GM12872 (cell line): ENCODE measurements at regions not wholly inside any gene's neighbourhood (a gene's known extent, or its start where the extent isn't known, plus 50 kb on each side); places are given as distances from the start of the nearest gene placed in this dataset.

Experiments used
- TF ChIP-seq, protein P1 (sequence below): IDR thresholded peaks from 3 replicates; pipeline ENCODE4 v1.5.1; 2011; ENCODE audit warnings: low read depth, mild to moderate bottlenecking, low read length, moderate library complexity; ENCODE audit not compliant: insufficient read depth

DNA sequence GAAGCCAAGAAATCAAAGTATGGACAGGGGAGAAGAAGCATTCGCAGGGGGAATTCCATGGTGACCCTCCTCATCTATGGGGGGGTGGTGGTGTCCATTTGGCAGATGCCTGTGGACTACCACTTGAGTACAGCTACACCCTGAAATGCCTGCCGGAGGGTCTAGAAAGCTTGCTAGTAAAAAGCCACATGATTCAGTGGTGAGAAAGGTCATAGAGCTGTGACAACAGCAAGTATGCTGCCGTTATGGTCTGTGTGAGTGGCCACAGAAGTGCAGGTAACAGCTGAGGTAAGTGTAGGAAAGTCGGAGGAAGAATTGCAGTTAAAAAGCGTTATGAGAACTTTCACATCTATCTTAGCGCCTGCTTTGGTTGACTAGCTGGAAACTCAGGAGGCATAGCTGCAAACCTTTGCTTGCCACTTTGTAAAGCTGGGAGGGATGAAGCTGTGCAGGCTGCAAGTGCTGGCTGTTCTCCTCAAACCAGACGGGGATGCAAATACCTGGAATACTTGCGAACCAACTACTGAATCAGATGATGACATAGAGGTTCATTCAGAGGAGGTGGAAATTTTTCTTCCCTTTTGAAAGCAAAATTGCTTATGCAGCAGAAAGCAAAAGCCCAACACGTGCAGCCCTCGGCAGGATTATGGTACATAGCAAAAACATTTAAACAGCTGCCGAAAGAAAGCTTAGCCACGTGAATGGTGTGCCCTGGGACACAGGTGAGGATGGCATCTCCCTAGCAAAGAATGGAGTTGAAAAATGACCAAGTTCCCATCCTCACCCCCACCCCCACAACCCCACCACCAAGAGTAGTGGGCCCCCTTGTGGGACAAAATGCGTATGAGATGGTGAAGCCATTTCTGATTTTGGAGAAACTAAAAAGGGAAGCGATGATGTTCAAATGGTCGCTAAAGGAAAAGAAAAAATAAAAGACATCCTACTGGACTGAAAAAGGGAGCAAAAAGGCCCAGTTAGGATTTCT, 287.0 kb downstream of the RERGL start:
- TF ChIP-seq, protein P1, sequence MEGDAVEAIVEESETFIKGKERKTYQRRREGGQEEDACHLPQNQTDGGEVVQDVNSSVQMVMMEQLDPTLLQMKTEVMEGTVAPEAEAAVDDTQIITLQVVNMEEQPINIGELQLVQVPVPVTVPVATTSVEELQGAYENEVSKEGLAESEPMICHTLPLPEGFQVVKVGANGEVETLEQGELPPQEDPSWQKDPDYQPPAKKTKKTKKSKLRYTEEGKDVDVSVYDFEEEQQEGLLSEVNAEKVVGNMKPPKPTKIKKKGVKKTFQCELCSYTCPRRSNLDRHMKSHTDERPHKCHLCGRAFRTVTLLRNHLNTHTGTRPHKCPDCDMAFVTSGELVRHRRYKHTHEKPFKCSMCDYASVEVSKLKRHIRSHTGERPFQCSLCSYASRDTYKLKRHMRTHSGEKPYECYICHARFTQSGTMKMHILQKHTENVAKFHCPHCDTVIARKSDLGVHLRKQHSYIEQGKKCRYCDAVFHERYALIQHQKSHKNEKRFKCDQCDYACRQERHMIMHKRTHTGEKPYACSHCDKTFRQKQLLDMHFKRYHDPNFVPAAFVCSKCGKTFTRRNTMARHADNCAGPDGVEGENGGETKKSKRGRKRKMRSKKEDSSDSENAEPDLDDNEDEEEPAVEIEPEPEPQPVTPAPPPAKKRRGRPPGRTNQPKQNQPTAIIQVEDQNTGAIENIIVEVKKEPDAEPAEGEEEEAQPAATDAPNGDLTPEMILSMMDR: no peak

DNA sequence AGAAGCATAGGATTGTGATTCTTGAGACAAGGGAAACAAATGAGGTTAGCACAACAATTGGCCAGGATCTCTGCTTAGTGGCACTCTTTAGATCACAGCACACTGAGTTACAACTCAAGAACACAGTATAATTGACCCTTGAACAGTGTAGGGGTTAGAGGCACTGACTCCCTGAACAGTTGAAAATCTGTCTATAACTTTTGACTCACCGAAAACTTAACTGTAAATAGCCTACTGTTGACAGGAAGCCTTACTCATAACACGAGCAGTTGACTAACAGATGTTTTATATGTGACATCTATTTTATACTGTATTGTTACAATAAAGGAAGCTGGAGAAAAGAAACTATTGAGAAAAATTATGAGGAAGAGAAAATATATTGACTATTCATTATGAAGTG, 296.1 kb downstream of the RERGL start:
- TF ChIP-seq, protein P1: no peak

DNA sequence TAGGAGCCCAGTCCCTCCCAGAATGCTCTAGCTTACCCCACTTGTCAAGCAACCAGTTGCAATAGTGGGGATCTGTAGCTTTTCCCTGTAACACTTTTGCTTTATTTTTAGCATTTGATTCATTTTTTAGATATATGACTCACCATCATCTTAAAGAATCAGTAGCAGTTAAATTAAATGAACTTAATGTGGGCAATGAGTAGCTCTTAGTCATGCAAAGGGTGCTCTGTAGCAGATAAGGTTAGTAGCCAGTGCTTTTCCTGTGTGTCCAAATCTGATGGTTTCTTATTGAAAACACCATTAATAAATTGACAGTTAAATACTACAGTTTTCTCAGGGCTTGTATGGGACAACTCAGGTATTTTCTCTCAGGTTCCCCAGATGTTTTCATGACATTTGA, 311.8 kb downstream of the RERGL start:
- TF ChIP-seq, protein P1: no peak

DNA sequence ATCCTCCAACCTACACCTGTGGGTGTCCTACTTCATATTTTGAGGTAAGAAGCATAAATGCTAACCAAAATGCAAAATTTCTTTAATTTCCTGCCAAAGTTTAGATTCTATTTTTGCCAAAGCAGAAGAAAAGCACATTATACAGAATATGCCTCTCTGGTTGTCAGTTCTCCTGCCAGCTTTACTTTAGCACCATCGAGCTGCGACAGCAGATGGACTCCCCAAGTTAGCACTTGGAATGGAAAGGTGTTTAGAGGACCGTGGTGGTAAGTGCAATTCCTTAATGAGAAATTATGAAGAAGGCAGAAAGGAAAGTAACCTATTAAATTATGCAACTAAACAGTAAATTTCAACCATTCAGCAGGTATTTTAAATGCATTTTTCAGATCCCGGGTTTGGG, 326.6 kb downstream of the RERGL start:
- TF ChIP-seq, protein P1: no peak

DNA sequence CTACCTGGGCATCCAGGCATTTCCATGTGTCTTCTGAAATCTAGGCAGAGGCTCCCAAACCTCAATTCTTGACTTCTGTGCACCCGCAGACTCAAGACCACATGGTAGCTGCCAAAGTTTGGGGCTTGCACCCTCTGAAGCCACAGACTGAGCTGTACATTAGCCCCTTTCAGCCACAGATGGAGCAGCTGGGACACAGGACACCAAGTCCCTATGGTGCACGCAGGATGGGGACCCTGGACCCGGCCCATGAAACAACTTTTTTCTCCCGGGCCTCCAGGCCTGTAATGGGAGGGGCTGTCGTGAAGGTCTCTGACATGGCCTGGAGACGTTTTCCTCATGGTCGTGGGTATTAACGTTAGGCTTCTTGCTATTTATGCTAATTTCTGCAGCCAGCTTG, 330.0 kb downstream of the RERGL start:
- TF ChIP-seq, protein P1: no peak
